ENCODE measurements at regions not wholly inside any gene's neighbourhood (a gene's known extent, or its start where the extent isn't known, plus 50 kb on each side); places are given as distances from the start of the nearest gene placed in this dataset.
"Not testable (repeated sequence)": the region's sequence is repeated elsewhere in the genome, so short reads cannot be mapped to it uniquely, and the experiment has no call there.

GRCh38 chr2:180554330-180554729 is 426.1 kb upstream of the UBE2E3 start:
- no peak for DNase-seq

GRCh38 chr2:180553094-180553715 is 427.2 kb upstream of the UBE2E3 start:
- no peak for DNase-seq

- DNase-seq, result no peak
Observed at GRCh38 chr2:180542511-180542910, 437.9 kb upstream of the UBE2E3 start.

GRCh38 chr2:180540761-180541160 is 439.6 kb upstream of the UBE2E3 start:
- no peak for DNase-seq

- DNase-seq, result no peak
Observed at GRCh38 chr2:180539541-180539940, 440.9 kb upstream of the UBE2E3 start.

GRCh38 chr2:180535289-180535688 is 445.1 kb upstream of the UBE2E3 start:
- no peak for DNase-seq

- not testable (repeated sequence) for DNase-seq
Observed at GRCh38 chr2:180531787-180532186, 448.6 kb upstream of the UBE2E3 start.

GRCh38 chr2:180524499-180524898 is 455.9 kb upstream of the UBE2E3 start:
- DNase-seq, result no peak

GRCh38 chr2:180523621-180524340 is 456.6 kb upstream of the UBE2E3 start:
- no peak for DNase-seq

GRCh38 chr2:180520921-180521581 is 459.4 kb upstream of the UBE2E3 start:
- no peak for DNase-seq

GRCh38 chr2:180520206-180520605 is 460.2 kb upstream of the UBE2E3 start:
- peak in 5 of 58 donors; percentile 0 to 6 (median 3) for DNase-seq

GRCh38 chr2:180519276-180519675 is 461.1 kb upstream of the UBE2E3 start:
- DNase-seq, result no peak

- peak in 8 of 58 donors; percentile 2 to 43 (median 8) for DNase-seq
Observed at GRCh38 chr2:180516232-180516631, 464.2 kb upstream of the UBE2E3 start.

- DNase-seq, result no peak
Observed at GRCh38 chr2:180513389-180513788, 467.0 kb upstream of the UBE2E3 start.

GRCh38 chr2:180508458-180508857 is 471.9 kb upstream of the UBE2E3 start:
- DNase-seq, result no peak

- DNase-seq, result no peak
Observed at GRCh38 chr2:180507028-180507427, 473.4 kb upstream of the UBE2E3 start.

GRCh38 chr2:180505203-180505602 is 475.2 kb upstream of the UBE2E3 start:
- DNase-seq, result no peak

GRCh38 chr2:180497621-180498152 is 482.7 kb upstream of the UBE2E3 start:
- DNase-seq, result no peak

GRCh38 chr2:180495606-180496005 is 484.8 kb upstream of the UBE2E3 start:
- no peak for DNase-seq

- DNase-seq, result no peak
Observed at GRCh38 chr2:180494286-180494685, 486.1 kb upstream of the UBE2E3 start.

GRCh38 chr2:180482696-180483095 is 475.6 kb upstream of the CWC22 start:
- no peak for DNase-seq

GRCh38 chr2:180481998-180482397 is 474.9 kb upstream of the CWC22 start:
- DNase-seq, result no peak

Measured in anterior cingulate cortex (tissue), 58 donors.